ENCODE measurements at regions not wholly inside any gene's neighbourhood (a gene's known extent, or its start where the extent isn't known, plus 50 kb on each side); places are given as distances from the start of the nearest gene placed in this dataset.

DNA sequence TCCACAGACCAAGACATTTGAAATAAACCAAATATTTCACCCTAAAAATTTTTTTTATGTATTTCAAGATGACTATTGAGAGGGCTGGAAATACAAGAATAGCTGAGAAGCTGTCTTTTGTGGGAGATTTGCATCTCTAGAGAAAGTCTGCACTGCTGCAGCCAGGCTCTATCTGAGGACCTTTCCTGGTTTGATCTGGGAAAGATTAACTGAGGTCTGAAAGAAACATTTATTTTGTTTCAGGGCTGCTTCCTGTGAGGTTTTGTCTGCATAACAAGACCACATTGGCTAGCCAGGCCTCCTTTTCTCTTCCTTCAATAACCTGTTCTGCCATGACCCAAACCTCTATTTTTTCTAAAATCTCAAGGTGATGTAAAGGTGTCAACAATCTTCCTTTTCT is 117.5 kb upstream of the ARHGEF26 start:
- TF ChIP-seq, protein P1, sequence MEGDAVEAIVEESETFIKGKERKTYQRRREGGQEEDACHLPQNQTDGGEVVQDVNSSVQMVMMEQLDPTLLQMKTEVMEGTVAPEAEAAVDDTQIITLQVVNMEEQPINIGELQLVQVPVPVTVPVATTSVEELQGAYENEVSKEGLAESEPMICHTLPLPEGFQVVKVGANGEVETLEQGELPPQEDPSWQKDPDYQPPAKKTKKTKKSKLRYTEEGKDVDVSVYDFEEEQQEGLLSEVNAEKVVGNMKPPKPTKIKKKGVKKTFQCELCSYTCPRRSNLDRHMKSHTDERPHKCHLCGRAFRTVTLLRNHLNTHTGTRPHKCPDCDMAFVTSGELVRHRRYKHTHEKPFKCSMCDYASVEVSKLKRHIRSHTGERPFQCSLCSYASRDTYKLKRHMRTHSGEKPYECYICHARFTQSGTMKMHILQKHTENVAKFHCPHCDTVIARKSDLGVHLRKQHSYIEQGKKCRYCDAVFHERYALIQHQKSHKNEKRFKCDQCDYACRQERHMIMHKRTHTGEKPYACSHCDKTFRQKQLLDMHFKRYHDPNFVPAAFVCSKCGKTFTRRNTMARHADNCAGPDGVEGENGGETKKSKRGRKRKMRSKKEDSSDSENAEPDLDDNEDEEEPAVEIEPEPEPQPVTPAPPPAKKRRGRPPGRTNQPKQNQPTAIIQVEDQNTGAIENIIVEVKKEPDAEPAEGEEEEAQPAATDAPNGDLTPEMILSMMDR (IDR thresholded peaks at IDR 0.05; ENCODE audit: borderline replicate concordance, control extremely low read depth, extremely low read depth, insufficient read depth, missing control alignments) = no peak
- no peak for DNase-seq (ENCODE audit: low spot score)
- in situ Hi-C loops (cut with MboI; ENCODE audit: low sequenced_read_pairs, unreplicated experiment) = no loop called here

DNA sequence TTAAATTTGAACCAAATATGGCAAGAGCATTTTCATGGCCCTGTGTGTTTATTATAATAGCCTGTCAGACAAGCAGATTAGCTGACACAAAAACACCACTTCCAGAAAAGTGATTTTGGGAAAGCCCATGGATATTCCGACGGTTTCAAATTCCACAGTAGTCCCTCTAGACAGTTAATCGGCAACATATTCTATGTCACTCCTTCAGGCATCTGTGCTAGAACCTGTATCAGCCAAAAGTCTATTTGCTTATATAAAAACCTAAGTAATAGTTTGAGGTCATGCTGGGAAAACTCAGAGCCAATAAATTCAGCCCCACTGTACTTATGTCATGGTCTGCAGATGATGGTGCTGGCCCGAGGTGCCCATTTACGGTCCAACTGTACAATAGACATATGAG is 110.2 kb upstream of the ARHGEF26 start:
- in situ Hi-C loops (cut with MboI; ENCODE audit: low sequenced_read_pairs, unreplicated experiment) = no loop called here
- no peak for DNase-seq (ENCODE audit: low spot score)
- TF ChIP-seq, protein P1 (IDR thresholded peaks at IDR 0.05; ENCODE audit: borderline replicate concordance, control extremely low read depth, extremely low read depth, insufficient read depth, missing control alignments) = no peak

DNA sequence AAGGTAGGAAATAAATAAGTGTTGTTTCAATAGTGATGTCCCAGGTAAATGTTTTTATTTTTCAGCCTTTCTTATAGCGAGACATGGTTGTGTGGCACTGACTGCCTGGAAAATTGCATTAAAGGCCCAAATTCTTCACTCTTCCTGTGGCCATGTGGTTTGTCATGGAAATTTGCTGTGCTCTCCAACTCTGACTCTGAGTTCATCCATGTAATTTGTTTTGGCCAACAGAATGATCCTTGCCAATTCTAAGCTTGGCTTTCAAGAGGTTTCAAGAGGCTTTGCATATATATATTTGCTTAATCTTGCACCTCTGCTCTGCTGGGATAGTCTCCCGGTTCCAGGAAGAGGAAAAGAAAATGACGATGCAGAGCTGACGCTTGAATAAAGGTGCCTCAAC is 107.5 kb upstream of the ARHGEF26 start:
- DNase-seq (ENCODE audit: low spot score) = no peak
- in situ Hi-C loops (cut with MboI; ENCODE audit: low sequenced_read_pairs, unreplicated experiment) = no loop called here
- TF ChIP-seq, protein P1 (IDR thresholded peaks at IDR 0.05; ENCODE audit: borderline replicate concordance, control extremely low read depth, extremely low read depth, insufficient read depth, missing control alignments) = no peak

DNA sequence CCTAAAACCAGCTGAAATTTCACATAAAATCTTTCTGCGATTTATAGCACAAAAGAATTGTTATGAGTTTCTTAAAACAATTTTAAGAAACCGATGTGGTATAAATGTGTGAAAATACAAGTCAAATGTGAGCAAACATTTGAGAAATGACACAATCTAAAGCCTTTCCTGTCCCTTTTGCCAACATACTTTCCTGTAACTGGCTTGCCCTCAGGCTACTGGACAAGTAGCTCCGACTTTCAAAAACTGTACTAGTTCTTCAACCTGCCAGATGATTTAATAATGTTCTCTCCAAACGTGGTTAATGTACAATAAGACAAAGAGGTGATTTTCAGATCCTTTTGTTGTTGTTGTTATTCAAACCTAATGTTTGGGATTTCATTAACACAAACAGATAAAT is 105.9 kb upstream of the ARHGEF26 start:
- in situ Hi-C loops (cut with MboI; ENCODE audit: low sequenced_read_pairs, unreplicated experiment) = no loop called here
- no peak for DNase-seq (ENCODE audit: low spot score)

DNA sequence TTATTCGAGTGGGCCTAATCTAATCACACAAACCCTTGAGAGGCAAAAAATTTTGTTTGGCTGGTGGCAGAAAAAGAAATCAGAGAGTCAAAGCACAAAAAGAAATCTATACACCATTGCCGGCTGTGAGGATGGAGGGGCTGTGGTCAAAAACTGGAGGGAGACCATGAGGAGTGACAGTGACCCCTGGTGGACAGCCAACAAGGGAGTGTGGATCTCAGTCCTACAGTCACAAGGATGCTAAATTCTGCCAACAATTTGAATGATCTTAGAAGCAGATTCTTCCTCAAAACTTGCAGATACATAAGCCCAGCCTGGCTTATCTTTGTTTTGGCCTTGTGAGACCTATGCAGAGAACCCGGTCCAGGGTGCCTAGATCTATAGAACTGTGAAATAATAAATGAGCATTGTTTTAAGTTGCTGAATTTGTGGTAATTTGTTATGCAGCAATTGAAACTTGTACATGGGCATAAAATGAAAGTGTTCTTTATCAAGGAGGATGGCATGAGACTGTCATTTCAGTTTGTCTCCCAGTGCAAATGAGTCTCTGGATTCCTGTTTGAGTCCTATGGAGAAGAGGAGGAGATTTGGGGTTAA is 103.0 kb upstream of the ARHGEF26 start:
- in situ Hi-C loops (cut with MboI; ENCODE audit: low sequenced_read_pairs, unreplicated experiment) = no loop called here
- TF ChIP-seq, protein P1 (IDR thresholded peaks at IDR 0.05; ENCODE audit: borderline replicate concordance, control extremely low read depth, extremely low read depth, insufficient read depth, missing control alignments) = no peak
- DNase-seq (ENCODE audit: low spot score) = peak; percentile 5

More for the DNA sequence above, 105.9 kb upstream of the ARHGEF26 start:
- TF ChIP-seq, protein P1 (IDR thresholded peaks at IDR 0.05; ENCODE audit: borderline replicate concordance, control extremely low read depth, extremely low read depth, insufficient read depth, missing control alignments) = no peak

DNA sequence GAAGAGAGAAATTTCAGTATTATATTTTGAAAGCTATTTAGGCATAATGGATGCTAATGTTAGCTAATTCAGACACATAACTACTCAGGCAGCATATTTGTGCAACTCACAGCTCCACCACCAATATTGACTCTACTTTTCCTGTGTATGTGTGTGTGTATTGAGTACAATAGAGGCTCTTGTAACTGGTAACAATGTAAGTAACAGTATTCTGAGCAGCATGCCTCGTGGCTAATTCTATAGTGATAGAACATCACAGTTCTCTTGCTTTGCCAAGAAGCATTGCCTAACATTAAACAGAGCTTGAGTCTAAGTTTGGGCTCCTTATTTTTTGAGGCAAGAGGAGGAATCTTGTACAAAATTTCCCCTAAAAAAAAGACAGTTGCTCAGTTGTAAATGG is 98.6 kb upstream of the ARHGEF26 start:
- TF ChIP-seq, protein P1 (IDR thresholded peaks at IDR 0.05; ENCODE audit: borderline replicate concordance, control extremely low read depth, extremely low read depth, insufficient read depth, missing control alignments) = no peak
- in situ Hi-C loops (cut with MboI; ENCODE audit: low sequenced_read_pairs, unreplicated experiment) = no loop called here
- no peak for DNase-seq (ENCODE audit: low spot score)
